ENCODE measurements at regions not wholly inside any gene's neighbourhood (a gene's known extent, or its start where the extent isn't known, plus 50 kb on each side); places are given as distances from the start of the nearest gene placed in this dataset.

DNA sequence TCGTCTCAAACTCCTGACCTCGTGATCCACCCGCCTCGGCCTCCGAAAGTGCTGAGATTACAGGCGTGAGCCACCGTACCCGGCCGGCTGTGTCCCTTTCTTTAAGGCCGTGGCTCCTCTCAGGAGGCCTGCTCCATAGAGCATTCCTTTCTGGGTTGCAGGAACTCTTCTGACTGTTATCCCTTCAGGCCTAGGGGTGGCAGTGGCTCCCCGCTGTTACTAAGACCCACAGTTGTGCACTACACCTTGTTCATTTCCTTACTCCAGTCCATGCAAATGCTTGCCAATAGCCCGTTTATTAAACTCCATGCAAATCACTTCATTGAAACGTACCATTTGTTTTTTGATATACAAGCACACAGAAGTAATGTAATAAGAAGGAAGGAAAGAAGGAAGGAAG is 234.7 kb downstream of the BCAT1 start:
- TF ChIP-seq, protein P1, sequence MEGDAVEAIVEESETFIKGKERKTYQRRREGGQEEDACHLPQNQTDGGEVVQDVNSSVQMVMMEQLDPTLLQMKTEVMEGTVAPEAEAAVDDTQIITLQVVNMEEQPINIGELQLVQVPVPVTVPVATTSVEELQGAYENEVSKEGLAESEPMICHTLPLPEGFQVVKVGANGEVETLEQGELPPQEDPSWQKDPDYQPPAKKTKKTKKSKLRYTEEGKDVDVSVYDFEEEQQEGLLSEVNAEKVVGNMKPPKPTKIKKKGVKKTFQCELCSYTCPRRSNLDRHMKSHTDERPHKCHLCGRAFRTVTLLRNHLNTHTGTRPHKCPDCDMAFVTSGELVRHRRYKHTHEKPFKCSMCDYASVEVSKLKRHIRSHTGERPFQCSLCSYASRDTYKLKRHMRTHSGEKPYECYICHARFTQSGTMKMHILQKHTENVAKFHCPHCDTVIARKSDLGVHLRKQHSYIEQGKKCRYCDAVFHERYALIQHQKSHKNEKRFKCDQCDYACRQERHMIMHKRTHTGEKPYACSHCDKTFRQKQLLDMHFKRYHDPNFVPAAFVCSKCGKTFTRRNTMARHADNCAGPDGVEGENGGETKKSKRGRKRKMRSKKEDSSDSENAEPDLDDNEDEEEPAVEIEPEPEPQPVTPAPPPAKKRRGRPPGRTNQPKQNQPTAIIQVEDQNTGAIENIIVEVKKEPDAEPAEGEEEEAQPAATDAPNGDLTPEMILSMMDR (IDR thresholded peaks at IDR 0.05; ENCODE audit: low read depth, low read length): no peak
- DNase-seq (ENCODE audit: low read depth, low spot score): no peak
- H3K4me3 ChIP-seq (ENCODE audit: low read depth, low read length): no peak overlapping the region
- in situ Hi-C loops (cut with HindIII; ENCODE audit: low sequenced_read_pairs): no loop called here

DNA sequence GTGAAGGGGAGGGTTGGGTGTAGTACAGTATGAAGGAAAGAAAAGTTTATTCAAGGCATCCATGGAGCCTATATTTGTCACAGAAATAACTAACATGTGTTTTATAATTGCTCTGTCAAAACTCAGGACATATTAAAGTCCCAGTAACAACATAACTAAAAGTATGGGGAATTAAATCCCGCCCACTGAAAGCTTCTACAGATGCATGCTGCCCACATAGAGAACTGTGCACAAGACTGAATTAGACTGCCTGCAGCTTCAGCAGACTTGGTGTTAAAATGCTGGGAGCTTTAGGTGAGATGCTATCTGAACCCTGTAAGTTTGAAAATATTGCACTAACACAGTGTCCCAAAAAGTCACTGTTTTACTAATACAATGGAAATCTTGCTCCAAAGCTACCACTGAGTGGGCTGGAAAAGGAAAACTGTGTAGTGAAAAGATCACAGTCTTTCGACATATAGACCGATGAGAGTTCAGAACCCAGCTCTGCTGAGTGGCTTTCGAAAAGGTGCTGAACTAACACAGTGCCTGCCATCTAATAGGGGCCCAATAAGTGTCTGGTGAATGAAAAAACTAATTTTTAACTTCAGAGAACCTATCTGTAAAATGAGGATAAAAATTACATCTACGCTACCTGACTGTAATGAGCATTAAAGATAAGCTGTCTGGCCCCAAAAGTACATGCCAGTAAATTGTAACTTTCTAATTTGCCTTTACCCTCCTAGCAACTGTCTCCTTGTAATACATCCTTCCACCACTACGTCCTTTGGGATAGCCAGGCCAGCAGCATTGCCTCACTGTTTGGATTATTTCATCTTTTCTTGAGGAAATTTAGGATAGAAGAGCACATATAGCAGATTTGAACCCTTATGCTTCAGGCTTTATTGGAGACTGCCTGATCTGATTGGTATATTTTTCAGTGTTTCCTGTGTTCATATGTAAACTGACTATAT is 237.6 kb downstream of the BCAT1 start:
- no peak for DNase-seq (ENCODE audit: low read depth, low spot score)
- TF ChIP-seq, protein P1 (IDR thresholded peaks at IDR 0.05; ENCODE audit: low read depth, low read length): no peak
- in situ Hi-C loops (cut with HindIII; ENCODE audit: low sequenced_read_pairs): no loop called here
- H3K4me3 ChIP-seq (ENCODE audit: low read depth, low read length): no peak overlapping the region

DNA sequence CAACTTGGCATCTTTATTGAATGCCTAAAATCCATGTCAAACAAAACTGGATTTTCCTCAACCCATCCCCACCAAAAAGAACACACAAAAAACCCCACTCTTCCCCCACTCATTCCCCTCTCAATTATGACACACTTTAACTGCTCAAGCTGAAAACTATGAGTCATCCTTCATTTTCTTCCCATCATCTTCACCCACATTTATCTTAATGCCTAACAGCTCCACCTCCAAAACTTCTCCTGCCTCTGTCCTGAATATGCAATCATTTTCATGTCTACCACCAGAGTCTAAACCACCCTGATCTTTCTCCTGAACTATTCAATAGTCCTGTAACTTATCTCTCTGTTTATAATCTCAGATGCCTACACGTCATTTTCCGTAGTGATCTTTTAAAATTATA is 239.7 kb downstream of the BCAT1 start:
- in situ Hi-C loops (cut with HindIII; ENCODE audit: low sequenced_read_pairs): no loop called here
- TF ChIP-seq, protein P1 (IDR thresholded peaks at IDR 0.05; ENCODE audit: low read depth, low read length): no peak
- DNase-seq (ENCODE audit: low read depth, low spot score): no peak
- no peak overlapping the region for H3K4me3 ChIP-seq (ENCODE audit: low read depth, low read length)

DNA sequence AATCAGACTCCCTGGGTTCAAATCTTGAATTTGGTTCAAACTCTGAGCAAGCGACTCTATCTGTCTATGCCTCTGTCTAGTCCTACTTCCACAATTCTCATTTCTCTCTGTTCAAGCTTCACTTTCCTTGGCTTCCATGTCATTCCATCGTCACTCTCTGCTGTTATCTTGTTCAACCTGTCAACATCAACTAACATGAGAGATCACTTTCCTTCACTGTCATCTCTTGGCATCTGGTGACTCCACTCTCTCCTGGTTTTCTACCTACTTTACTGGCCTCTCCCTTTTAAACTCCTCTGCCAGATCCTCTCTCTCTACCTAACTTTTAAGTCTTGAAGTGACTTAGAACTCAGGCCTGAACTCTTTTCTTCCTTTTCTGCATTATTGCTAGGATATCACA is 240.2 kb downstream of the BCAT1 start:
- in situ Hi-C loops (cut with HindIII; ENCODE audit: low sequenced_read_pairs): no loop called here
- DNase-seq (ENCODE audit: low read depth, low spot score): no peak
- no peak overlapping the region for H3K4me3 ChIP-seq (ENCODE audit: low read depth, low read length)
- TF ChIP-seq, protein P1 (IDR thresholded peaks at IDR 0.05; ENCODE audit: low read depth, low read length): no peak

DNA sequence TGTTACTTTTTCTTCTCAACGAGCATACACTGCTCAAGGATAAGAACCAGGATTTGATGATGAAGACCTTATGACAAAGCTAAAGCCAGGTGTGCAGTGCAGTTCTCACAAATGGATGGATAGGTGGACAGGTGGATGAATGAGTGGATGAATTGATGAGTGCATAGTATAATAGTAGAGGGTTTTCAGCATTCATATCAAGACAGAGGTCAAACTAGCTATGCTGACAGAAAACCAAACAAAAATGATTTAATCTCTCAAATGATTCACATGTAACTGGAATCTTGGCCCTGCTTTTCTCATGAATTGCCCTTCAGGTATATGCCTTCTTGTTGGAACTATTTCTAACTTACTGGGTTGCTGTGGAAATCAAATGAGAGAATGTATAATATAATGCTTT is 240.9 kb downstream of the BCAT1 start:
- no peak overlapping the region for H3K4me3 ChIP-seq (ENCODE audit: low read depth, low read length)
- TF ChIP-seq, protein P1 (IDR thresholded peaks at IDR 0.05; ENCODE audit: low read depth, low read length): no peak
- no peak for DNase-seq (ENCODE audit: low read depth, low spot score)
- in situ Hi-C loops (cut with HindIII; ENCODE audit: low sequenced_read_pairs): no loop called here

DNA sequence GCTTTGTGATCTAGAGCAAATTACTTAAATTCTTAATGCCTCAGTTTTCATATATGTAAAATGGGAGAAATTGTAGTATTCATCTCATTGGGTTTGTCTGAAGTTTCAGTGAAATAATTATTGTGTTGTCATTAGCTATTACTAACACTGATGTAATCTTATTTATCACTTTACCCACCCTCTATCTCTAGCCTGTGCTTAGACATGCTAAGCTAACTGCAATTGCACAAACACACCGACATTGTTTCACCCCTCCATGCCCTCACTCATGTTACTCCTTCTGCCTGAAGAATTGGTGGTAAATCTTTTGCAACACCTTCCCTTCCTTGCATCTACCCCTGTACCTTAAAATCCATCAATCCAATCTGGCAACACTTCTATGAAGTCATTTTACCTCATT is 241.6 kb downstream of the BCAT1 start:
- in situ Hi-C loops (cut with HindIII; ENCODE audit: low sequenced_read_pairs): no loop called here
- H3K4me3 ChIP-seq (ENCODE audit: low read depth, low read length): no peak overlapping the region
- TF ChIP-seq, protein P1 (IDR thresholded peaks at IDR 0.05; ENCODE audit: low read depth, low read length): no peak
- DNase-seq (ENCODE audit: low read depth, low spot score): no peak

All from astrocyte of the spinal cord (primary cell).